22Rv1 (cell line): ENCODE measurements at regions not wholly inside any gene's neighbourhood (a gene's known extent, or its start where the extent isn't known, plus 50 kb on each side); places are given as distances from the start of the nearest gene placed in this dataset.

Source experiments
- ZFX ChIP-seq: fragments of 450-650 bp; IDR thresholded peaks from 2 replicates; pipeline ENCODE4 v1.6.1; 2017; ENCODE audit warnings: antibody characterized with exemption, borderline replicate concordance
- TF ChIP-seq, protein P1 (sequence below): fragments of 450-650 bp; IDR thresholded peaks from 2 replicates; pipeline ENCODE4 v1.5.1; 2017; ENCODE audit warnings: mild to moderate bottlenecking

DNA sequence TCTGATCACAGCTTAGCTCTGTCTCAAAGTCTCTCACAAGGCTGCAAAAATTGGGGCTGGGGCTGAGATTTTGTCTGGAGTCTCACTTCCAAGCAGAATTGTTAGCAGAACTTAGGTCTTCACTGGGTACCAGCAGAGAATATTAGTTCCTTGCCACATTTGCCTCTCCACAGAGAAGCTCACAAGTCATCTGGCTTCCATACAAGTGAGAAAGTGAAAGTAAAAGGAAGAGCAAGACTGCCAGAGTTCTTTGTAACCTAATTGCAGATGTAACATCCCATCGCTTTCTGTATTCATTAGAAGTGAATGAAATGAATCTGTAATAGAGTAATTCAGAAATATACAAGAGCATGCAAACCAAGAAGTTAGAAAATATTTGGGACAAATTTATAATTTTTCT is 624.1 kb upstream of the GNPDA2 start:
- TF ChIP-seq, protein P1, sequence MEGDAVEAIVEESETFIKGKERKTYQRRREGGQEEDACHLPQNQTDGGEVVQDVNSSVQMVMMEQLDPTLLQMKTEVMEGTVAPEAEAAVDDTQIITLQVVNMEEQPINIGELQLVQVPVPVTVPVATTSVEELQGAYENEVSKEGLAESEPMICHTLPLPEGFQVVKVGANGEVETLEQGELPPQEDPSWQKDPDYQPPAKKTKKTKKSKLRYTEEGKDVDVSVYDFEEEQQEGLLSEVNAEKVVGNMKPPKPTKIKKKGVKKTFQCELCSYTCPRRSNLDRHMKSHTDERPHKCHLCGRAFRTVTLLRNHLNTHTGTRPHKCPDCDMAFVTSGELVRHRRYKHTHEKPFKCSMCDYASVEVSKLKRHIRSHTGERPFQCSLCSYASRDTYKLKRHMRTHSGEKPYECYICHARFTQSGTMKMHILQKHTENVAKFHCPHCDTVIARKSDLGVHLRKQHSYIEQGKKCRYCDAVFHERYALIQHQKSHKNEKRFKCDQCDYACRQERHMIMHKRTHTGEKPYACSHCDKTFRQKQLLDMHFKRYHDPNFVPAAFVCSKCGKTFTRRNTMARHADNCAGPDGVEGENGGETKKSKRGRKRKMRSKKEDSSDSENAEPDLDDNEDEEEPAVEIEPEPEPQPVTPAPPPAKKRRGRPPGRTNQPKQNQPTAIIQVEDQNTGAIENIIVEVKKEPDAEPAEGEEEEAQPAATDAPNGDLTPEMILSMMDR: no peak
- no peak for TF ChIP-seq ZFX
